ENCODE measurements at regions not wholly inside any gene's neighbourhood (a gene's known extent, or its start where the extent isn't known, plus 50 kb on each side); places are given as distances from the start of the nearest gene placed in this dataset.

DNA sequence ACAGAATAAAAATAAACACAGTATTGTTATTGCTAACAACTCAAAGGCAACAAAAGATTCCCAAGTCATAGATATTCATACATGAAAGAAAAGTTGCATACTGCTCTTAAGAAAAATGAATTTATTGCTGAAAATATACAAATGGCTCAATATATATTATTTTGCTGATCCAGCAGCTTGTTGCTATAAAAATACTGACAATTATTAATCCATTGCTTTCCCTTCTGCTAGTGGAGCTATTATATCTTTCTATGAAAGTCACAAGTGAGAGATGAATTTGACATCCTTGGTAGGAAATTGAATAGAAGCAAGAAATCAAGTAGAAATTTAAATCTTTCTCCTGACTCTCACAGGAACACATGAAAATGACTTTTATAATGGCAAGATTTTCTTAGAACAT, 179.2 kb upstream of the MBNL1 start:
- no peak for TF ChIP-seq ZNF274 (IDR thresholded peaks at IDR 0.05; ENCODE audit: low read depth, low read length)
- no peak for TF ChIP-seq YY1 (IDR thresholded peaks at IDR 0.05; ENCODE audit: insufficient read depth, insufficient read length)

Data from NT2/D1 (cell line).